Adipose tissue (tissue), 3 donors: ENCODE measurements at regions not wholly inside any gene's neighbourhood (a gene's known extent, or its start where the extent isn't known, plus 50 kb on each side); places are given as distances from the start of the nearest gene placed in this dataset.

ENCODE experiments used
- H3K27ac ChIP-seq: one replicate; pipeline ENCODE4 v1.5.1; 2013; ENCODE audit warnings: low read depth, low read length
- WGBS, 3 donors: extraction: QIAGEN DNeasy Blood & Tissue Kit; methylation state at CpG; one replicate each; pipeline ENCODE4 v1.1.7; 2013; 5-methylcytosine and 5-hydroxymethylcytosine counted together
- donor health status: healthy with polysubstance abuse.
- donor health status: Bipolar disorder and iron deficiency.
- donor health status: healthy.

DNA sequence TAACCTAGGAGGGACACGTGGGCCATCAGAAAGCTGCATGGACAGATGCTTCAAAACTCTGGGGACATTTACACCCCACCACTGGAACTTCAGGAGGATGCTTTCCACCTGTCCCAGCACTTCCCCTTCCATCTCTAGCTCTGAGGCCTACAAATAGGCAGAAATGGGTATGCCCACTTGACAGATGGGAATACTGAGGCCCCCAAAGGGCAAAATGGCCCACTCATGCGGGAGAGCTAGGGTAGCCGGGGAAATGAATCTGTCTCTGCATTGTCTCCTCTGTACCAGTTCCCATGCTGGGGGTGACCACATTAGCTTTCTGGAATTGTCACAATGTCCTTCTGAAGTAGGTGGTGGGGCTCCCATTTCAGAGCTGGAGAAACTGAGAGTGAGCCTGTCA is 592.1 kb upstream of the CDH5 start:
- 52 to 85% (median 78%) methylated on average over 3 of the region's 3 CpGs for WGBS, 3 donors
- H3K27ac ChIP-seq = no peak overlapping the region

DNA sequence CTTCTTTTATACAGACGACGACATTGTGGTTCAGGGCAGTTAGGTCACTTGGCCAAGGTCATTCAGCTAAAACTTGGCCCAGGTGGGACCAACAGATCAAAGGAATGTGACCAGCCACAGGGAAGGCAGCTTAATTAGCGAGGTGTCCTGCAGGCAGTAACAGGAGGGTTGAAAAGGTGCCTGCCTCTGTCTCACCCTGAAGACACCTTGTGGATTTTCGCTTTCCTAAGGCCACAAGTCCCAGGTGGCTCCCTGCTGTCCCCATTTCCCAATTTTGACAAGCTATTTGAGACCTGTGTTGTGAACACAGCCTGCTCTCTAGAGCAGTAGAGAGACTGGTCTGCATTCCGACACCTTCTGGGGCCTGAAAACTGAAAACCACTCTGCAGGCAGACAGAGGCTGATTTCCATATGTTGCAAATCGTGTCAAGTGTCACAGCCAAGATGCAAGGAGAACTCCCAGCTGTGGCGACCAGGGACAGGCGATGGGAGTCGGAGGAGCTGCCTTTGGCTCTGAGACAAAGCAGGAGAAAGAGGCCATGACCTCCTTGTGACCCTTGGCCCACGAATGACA is 593.1 kb upstream of the CDH5 start:
- no peak overlapping the region for H3K27ac ChIP-seq
- 45 to 65% (median 63%) methylated on average over 10 of the region's 10 CpGs for WGBS, 3 donors

DNA sequence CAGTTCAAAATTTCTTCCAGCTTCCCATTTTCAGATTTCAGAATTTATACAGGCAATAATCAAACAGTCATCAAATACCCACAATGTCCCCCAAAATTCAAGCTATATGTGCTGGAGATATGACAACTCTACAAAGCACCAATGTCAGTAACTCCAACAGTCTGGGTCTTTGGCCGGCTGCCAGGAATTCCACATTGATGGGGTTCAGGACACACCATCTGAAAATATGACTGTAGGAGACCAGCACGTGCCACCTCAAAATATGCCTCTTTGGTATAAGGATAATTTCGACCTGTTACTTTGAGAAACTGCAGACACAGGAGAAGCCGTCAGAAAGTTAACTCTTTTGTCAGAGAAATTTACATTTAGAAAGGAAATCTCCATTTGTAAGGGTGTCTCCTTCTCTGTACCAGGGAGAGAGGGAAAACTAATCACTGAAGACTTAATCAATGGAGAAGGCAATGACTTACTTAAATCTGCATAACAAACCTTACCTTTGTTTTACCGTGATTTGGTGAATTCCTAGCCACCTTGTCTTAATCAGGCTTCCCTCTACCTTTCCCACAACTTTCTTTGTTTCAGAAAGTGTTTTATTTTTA is 594.3 kb upstream of the CDH5 start:
- 67 to 85% (median 81%) methylated on average over 5 of the region's 5 CpGs for WGBS, 3 donors
- H3K27ac ChIP-seq = no peak overlapping the region

DNA sequence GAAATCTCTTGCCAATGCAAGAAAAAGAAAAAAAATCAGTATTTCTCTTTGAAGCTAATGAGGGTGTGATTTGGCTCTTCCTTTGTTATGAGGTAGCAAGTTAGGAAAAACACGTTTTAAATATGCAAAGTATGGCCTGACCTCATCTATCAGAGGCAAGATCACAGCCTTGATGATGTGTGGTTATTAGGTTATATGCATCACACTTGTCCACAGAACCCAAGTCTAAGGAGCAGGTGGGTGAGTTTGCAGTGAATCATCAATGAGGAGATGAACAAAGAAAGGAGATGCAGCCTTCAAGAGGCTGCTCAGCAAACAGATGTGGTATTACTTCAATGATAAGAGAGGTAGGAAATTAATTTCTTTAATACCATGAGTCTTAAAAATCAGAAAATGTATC is 594.8 kb upstream of the CDH5 start:
- H3K27ac ChIP-seq = no peak overlapping the region
- 14 to 33% (median 20%) methylated on average over 1 of the region's 1 CpG for whole genome bisulfite sequencing, 3 donors

DNA sequence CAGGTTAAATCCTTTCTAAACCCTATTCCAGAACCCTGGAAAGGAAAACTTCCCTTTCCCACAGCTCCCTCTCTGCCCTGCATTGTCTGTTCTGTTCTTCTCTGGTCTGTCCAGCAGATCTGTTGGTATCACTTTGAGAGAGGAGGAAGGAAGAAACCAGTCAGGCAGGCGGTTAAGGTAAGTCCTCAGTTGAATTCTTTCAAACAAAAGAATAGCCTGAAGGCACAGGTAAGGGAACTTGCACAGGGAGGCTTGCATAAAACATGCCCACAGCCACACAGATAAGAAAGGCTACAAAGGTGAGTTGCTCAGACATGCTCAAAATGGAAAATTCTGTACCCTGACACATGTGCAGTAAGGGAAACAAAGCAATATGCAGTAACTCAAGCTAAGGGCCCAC is 595.7 kb upstream of the CDH5 start:
- no peak overlapping the region for H3K27ac ChIP-seq
- WGBS, 3 donors = 85 to 91% (median 88%) methylated on average over 1 of the region's 1 CpG

DNA sequence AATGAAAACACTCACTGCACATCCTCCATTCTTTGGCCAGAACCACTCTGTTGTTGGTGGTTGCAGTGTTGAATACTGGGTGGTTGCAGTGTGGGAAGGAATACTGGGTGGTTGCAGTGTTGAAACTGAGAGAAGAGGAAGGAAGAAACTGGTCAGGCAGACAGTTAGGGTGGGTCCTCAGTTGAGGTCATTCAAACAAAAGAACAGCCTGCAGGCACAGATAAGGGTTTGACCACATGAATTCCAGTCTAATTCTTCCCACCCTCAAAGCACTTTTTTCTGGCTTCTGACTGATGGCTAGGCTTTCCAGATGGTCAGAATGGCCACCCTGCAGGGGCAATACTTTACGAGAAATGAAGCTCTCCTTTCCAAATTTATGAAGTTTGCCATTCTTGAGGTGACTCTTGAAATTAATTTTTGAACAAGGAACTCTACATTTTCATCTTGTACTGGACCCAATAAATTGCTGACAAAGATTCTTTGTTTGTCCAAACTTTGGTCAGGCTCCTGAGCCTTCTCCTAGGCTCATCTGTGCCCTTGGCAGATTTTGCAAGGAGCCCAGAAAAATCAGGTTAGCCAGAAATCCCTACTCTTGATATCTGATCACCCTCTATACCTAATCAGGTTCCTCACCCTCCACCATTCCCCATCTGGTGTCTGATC is 596.6 kb upstream of the CDH5 start:
- H3K27ac ChIP-seq = no peak overlapping the region
- 88 to 91% (median 90%) methylated on average over 1 of the region's 1 CpG for WGBS, 3 donors

DNA sequence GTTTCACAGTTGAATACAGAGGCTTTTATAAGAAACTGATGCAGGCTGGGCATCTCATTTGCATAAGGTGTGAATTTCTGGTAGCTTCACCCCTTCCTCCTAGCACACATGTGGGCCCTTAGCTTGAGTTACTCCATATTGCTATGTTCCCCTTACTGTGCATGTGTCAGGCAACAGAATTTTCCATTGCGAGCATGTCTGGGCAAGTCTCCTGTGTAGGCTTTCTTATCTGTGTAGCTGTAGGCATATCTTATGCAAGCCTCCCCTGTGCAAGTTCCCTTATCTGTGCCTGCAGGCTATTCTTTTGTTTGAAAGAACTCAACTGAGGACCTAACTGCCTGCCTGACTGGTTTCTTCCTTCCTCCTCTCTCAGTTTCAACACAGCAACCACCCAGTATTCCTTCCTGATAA is 597.4 kb upstream of the CDH5 start:
- WGBS, 3 donors = 64 to 67% (median 67%) methylated on average over 1 of the region's 1 CpG
- H3K27ac ChIP-seq = no peak overlapping the region

DNA sequence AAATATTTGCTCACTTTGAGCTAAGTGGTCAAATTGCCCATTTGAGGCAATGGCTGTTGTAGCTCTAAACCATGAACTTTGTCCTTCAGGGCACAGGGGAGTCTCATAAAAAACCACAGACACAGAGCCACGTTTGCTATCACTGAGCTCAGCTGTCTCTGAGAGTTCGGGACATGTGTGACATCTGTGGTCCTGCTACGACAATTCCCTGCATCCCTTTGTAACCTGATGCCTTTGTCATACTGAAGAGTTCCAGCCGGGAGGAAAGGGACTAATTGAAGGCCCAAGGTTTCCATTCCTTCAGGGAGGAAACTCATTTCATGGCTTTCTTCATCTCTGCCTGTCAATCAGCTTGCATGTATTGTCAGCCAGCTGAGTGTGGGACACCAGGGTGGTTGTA is 599.4 kb upstream of the CDH5 start:
- no peak overlapping the region for H3K27ac ChIP-seq
- 44 to 75% (median 66%) methylated on average over 4 of the region's 4 CpGs for WGBS, 3 donors

DNA sequence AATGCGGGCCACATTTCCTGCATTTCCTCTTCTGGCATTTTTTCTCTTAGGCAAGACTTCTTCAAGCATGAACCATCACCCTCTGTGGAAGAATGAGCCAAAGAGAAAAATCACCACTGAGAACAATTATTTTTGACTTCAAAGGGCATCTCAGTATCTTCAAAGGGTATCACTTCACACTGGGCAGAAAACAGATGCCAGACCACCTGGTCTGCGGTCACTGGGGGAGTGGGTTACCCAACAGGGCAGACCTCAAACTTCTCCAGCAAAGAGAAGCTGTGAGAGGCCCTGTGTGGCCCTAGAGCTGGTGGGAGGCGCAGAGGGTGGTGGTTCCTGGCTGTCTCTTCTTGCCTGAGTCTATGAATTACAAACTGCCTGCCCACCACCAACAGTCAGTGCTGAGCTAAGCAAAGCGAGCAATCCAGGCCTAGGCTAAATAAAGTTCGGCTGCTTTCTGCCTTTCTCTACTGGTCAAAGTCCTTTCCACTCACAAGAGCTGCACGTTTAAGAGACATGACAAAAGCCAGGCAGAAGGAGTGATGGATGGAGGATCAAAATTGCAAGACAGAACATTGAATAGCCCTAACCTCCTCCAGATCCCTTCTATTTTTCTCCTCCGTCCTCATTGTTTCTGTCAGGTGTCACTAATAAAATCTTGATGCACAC is 602.7 kb upstream of the CDH5 start:
- H3K27ac ChIP-seq = no peak overlapping the region
- 63 to 85% (median 80%) methylated on average over 7 of the region's 7 CpGs for WGBS, 3 donors

DNA sequence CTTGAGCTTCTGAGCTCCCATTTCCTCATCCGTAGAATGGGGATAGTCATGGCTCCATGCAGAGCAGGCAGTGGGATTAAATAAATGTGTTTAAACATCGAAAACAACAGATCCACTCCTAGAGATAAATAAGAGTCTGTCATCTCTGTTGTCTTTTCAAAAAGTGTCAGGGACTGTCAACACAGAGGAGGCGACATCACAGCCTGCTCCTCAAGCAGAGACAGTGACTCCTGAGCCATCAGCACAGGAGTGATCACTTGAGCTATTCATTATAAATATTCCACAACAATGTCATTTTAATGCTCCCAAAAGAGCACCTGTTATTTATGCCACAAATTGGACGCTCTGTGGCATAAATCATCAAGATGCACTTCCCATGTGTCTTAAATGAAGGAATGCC is 605.6 kb upstream of the CDH5 start:
- WGBS, 3 donors = 50 to 88% (median 77%) methylated on average over 4 of the region's 4 CpGs
- no peak overlapping the region for H3K27ac ChIP-seq

DNA sequence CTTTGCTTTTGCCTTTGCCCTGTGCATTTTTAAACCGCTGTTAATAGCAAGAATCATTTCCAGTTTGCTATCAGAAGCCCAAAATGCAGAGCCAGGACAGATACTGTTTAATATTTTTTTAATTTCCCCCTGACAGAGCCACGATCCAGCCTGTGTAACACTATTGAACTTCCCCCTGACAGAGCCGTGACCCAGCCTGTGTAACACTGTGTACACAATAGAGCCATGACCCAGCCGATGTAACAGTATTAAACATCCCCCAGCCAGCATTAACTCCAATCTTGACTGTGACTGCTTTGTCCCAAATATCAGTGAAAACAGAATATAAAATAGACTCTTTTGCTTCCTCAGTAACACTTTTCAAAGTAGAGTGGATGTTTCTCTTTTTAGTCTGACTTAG is 607.9 kb upstream of the CDH5 start:
- WGBS, 3 donors = 39 to 83% (median 80%) methylated on average over 4 of the region's 4 CpGs
- H3K27ac ChIP-seq = no peak overlapping the region

DNA sequence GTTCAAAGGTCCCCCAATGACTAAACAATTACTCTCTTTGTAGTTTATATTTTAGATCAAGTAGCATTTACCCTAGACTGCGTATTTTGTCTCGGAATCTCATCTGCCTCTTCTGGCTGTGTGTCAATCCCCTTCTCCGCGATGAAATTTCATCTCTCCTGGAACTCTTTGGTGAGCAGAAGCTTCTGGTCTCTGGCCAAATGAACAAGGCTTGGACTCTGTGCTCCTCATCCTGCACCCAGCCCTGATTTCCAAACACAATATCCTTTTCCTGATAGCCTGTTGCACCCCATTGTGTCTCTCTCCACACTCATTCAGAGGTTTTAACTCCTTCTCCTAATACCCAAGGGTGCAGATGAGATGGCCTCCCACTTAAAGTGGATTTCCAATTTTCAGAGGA is 609.4 kb upstream of the CDH5 start:
- WGBS, 3 donors = 52 to 76% (median 65%) methylated on average over 4 of the region's 4 CpGs
- H3K27ac ChIP-seq = no peak overlapping the region

DNA sequence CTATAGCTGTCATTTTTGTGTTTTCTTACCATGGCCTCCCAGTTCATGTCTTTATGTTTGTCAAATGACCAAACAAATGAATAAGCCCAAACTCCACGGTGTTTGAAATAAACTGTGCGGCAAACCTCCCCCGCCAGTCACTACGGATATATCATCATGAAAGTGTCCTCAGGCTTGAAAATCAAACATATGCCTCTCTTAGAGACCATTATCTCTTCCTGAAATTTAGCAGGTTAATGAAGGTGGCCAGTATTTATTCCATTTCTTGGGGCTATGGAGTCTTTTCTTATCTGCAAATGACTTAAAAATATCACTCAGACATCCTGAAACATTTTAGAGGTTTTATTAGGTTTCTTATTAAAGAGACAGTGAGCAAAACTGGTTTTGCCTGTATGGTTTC is 610.3 kb upstream of the CDH5 start:
- no peak overlapping the region for H3K27ac ChIP-seq
- WGBS, 3 donors = 67 to 90% (median 70%) methylated on average over 4 of the region's 4 CpGs

DNA sequence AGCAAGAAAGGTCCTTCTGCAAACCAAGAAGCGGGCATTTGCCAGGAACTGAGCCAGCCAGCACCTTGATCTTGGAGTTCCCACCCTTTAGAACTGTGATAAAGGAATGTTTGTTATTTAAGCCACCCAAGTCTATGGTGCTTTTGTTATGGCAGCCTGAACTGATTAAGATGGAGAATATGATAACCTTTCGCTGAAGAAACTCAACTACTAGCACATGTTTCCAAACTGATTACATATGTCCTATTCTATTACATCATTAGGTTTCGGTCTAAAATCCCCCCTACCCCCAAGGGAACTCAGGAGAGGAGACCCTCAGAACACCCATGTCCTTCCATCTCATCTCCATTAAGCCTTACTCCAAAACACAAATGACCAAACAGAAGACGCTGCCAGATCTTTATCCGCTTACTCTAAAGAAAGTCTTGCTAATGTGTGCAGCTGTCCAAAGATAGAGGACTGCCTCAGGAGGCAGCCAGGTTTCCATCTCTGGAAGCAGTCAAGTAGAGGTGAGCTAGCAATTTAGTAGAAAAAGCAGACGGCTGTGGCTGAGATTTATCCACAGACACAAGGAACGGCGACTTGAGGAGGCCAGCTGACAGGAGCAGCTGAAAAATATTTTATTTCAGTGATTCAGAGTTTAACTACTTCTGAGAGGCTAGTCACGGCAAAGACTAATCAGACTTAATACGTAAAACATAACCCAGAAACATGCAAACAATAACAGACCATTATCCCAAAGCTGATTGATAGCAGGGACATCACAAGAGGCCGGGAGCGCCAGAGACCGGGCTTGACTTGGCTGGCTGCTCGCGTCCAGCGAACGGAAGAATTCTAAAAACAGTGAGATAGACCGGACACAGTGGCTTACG is 611.4 kb upstream of the CDH5 start:
- H3K27ac ChIP-seq = no peak overlapping the region
- WGBS, 3 donors = 87 to 91% (median 89%) methylated on average over 19 of the region's 19 CpGs

DNA sequence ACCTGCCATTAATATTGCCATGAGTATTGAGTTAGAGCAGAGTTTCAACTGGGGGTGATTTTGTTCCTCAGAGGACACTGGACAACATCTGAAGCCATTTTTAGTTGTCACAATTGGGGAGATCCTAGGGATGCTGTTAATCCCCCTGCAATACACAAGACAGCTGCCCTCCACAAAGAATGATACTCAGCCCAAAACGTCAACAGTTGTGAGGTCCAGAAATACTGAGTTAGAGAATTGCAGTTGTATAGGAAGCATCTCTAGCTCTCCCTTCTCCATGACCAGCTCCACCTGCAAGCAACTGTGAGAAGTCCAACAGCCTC is 614.0 kb upstream of the CDH5 start:
- WGBS, 3 donors = 20 to 62% (median 57%) methylated on average over 1 of the region's 1 CpG
- H3K27ac ChIP-seq = no peak overlapping the region

DNA sequence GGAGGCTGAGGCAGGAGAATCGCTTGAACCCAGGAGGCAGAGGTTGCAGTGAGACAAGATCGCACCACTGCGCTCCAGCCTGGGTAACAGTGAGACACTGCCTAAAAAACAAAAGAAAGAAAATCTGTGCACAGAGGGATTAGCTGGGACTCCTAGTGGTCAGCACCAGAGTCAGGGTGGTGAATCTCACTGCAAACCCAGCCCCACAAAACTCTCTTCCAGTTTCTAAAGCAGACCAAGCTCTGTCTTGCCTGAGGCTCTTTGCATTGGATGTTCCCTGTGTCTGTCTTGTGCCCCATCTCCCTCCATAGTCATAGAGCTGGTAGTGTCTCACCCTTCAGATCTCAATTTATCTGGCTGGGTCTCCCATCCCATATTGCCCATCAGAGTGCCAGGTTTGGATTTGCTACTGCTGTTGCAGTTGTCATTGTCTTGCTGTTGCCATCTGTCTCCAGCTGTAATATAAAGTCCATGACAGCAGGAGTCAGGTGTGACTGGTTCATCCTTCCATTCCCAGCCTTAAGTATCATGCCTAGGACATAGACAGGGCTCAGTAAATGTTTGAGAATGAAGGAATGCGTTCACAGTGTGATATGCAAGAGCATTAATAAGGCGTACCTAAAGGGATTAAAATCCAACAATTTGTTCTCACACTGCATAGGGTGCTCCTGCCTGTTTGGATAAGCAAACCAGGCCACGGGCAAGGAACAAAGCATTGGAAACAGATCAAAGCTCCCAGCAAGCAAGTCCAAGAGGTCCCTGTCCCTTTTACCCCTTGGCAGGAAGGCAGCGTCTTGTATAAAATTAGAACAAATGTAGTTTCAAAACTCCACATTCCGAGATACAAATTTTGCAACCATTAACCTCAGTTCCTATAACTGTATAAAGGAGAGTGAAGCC is 614.6 kb upstream of the CDH5 start:
- no peak overlapping the region for H3K27ac ChIP-seq
- 66 to 76% (median 74%) methylated on average over 8 of the region's 8 CpGs for WGBS, 3 donors

DNA sequence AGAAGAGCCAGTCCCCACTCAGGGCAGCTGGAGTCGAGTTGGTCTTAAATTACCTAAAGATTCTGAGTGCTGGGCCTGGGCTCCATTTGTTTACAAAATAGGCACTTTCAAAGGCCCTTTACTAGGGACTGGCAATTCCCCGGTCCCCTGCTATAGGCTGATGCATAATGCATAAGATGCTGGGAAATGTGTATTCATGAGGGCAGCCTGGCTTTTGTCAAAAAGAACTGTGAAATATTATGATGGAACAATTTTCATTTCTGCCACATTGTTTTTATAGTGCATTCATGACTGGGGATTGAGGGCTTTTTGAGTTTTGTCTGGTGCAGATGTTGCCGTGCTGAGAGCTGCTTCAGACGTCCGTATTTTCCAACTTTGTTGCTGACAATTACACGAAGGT is 617.0 kb upstream of the CDH5 start:
- WGBS, 3 donors = 47 to 65% (median 61%) methylated on average over 6 of the region's 6 CpGs

DNA sequence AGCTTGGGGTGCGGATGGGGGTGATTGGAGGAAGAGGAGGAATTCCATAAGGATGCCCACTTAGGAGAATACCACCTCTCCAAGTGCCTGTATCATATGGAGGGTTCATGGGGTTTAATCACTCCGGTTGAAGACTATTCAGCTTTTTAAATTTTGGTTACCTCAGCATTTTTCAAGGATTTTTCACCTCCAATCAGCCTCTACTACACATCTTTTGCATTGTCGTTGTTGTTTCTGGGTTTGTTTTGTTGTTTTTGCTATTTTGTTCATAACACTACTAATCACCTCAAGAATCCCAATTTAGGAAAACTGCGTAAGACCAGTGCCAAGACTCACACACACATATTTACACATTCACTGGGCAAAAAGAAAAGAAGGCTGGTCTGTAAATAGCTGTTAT is 619.5 kb upstream of the CDH5 start:
- no peak overlapping the region for H3K27ac ChIP-seq
- WGBS, 3 donors = 69 to 95% (median 92%) methylated on average over 4 of the region's 4 CpGs

More for the DNA sequence above, 617.0 kb upstream of the CDH5 start:
- no peak overlapping the region for H3K27ac ChIP-seq
